Cardiac muscle cell (in vitro differentiated cells and primary cell): ENCODE measurements at regions not wholly inside any gene's neighbourhood (a gene's known extent, or its start where the extent isn't known, plus 50 kb on each side); places are given as distances from the start of the nearest gene placed in this dataset.
A peak's percentile ranks its signal among the peaks of the same experiment; 100 is the strongest.

Source experiments
- DNase-seq, 2 donors: peaks; one replicate each; pipeline versions ENCODE4 v3.0.0 to v3.0.0-alpha.2; 2010 to 2017; ENCODE audit warnings: low read depth in 1 of 2, low spot score in 1 of 2
- H3K27ac ChIP-seq: fragments of 200-600 bp; sonication (generic); 2 replicates; pipeline ENCODE4 v1.5.1; 2016
- H3K27me3 ChIP-seq: fragments of 200-600 bp; sonication (generic); 2 replicates; pipeline ENCODE4 v1.6.0; 2016; ENCODE audit warnings: control low read depth
- H3K36me3 ChIP-seq: fragments of 200-600 bp; sonication (generic); 2 replicates; pipeline ENCODE4 v1.5.1; 2016; ENCODE audit warnings: control low read depth
- H3K4me1 ChIP-seq: fragments of 200-600 bp; sonication (generic); 2 replicates; pipeline ENCODE4 v1.8.1; 2017; ENCODE audit warnings: low read depth, mild to moderate bottlenecking, mixed run types
- H3K4me3 ChIP-seq: fragments of 200-600 bp; sonication (generic); 2 replicates; pipeline ENCODE4 v1.5.1; 2016; ENCODE audit warnings: mild to moderate bottlenecking
- H3K9me3 ChIP-seq: fragments of 200-600 bp; sonication (generic); 2 replicates; pipeline ENCODE4 v1.5.1; 2017; ENCODE audit warnings: low read depth, mild to moderate bottlenecking, control low read depth
- CTCF ChIP-seq: IDR thresholded peaks from 2 replicates; pipeline ENCODE4 v1.5.1; 2012; ENCODE audit warnings: low read depth, mild to moderate bottlenecking, low read length

GRCh38 chr2:19833978-19834377 lies 67.8 kb downstream of the TTC32 start:
- no peaks in the 10 kb centered on the region for H3K36me3 ChIP-seq
- no peaks in the 10 kb centered on the region for H3K9me3 ChIP-seq
- no peak for TF ChIP-seq CTCF
- no peak overlapping the region for H3K4me3 ChIP-seq
- no peak for DNase-seq
- no peaks in the 10 kb centered on the region for H3K4me1 ChIP-seq
- H3K27ac ChIP-seq, result no peak overlapping the region
- H3K27me3 ChIP-seq, result no peaks in the 10 kb centered on the region

GRCh38 chr2:19829672-19830071 lies 72.1 kb downstream of the TTC32 start:
- DNase-seq, result no peak
- no peak for TF ChIP-seq CTCF
- no peak overlapping the region for H3K4me3 ChIP-seq

GRCh38 chr2:19826874-19827273 lies 74.9 kb downstream of the TTC32 start:
- Histone ChIP-seq H3K9me3 (no peaks in the 10 kb centered on the region), H3K36me3 (no peaks in the 10 kb centered on the region), H3K27ac (no peak overlapping the region), H3K4me1 (no peaks in the 10 kb centered on the region), H3K27me3 (no peaks in the 10 kb centered on the region), H3K4me3 (no peak overlapping the region)
- DNase-seq, result no peak
- TF ChIP-seq CTCF, result no peak

More at GRCh38 chr2:19829672-19830071, 72.1 kb downstream of the TTC32 start:
- no peaks in the 10 kb centered on the region for H3K9me3 ChIP-seq
- no peaks in the 10 kb centered on the region for H3K36me3 ChIP-seq
- H3K27ac ChIP-seq, result no peak overlapping the region
- H3K4me1 ChIP-seq, result no peaks in the 10 kb centered on the region
- H3K27me3 ChIP-seq, result no peaks in the 10 kb centered on the region

- peaks cover 14% of the 10 kb centered on the region for H3K4me1 ChIP-seq
- H3K4me3 ChIP-seq, result no peak overlapping the region
- no peaks in the 10 kb centered on the region for H3K36me3 ChIP-seq
- H3K9me3 ChIP-seq, result no peaks in the 10 kb centered on the region
- H3K27me3 ChIP-seq, result no peaks in the 10 kb centered on the region
- H3K27ac ChIP-seq, result no peak overlapping the region
- no peak for DNase-seq
- TF ChIP-seq CTCF, result no peak
Observed at GRCh38 chr2:19823507-19823906, 78.3 kb downstream of the TTC32 start.

GRCh38 chr2:19819097-19820065 lies 82.4 kb downstream of the TTC32 start:
- no peak for TF ChIP-seq CTCF
- no peak overlapping the region for H3K4me3 ChIP-seq
- H3K27ac ChIP-seq, result peak overlapping the region; percentile 78

More at GRCh38 chr2:19819097-19820065, 82.4 kb downstream of the TTC32 start:
- Histone ChIP-seq H3K27me3 (no peaks in the 10 kb centered on the region), H3K9me3 (no peaks in the 10 kb centered on the region), H3K36me3 (no peaks in the 10 kb centered on the region), H3K4me1 (peaks cover 19% of the 10 kb centered on the region)
- peak; percentile 54 to 67 for DNase-seq
